Adrenal gland (tissue), 5 donors: ENCODE measurements at regions not wholly inside any gene's neighbourhood (a gene's known extent, or its start where the extent isn't known, plus 50 kb on each side); places are given as distances from the start of the nearest gene placed in this dataset.

ENCODE experiments used
- POLR2A ChIP-seq, 2 donors: fragments of 450-650 bp; IDR thresholded peaks; one replicate each; pipeline ENCODE4 v1.6.1; 2017; ENCODE audit warnings: antibody characterized with exemption in 2 of 2, mild to moderate bottlenecking in 2 of 2, moderate library complexity in 1 of 2
- TF ChIP-seq, protein P1 (sequence below), 6 experiments: fragments of 450-650 bp in 4 of 6; fragments of 200-600 bp in 2 of 6; sonication (generic) in 1 of 6; IDR thresholded peaks; 1 replicate in 5 of 6; 2 replicates in 1 of 6; pipeline versions ENCODE4 v1.5.1 to v1.8.0; 2016 to 2021; ENCODE audit warnings: antibody characterized with exemption in 6 of 6, mild to moderate bottlenecking in 2 of 6, moderate library complexity in 1 of 6
- donor health status: DM: no; HTN: no; CAD: no.

DNA sequence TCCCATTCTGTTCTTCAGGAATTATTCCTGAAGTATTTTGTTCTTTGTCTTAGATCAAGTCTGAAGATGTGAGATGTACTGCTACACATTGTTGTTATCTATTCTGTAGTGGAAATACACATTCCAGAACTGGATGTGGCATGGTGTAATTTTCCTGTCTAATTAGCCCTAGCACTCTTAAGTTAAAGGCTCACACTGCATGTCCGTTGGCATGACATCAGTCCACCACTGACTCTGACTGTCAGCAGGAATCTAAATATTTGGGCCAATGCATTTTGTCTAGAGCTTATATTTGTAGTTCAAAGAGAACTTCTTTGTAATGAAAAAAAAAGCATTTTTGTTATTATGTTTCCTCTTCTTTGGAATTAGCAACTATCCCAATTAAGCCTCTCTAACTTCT, 201.0 kb downstream of the S1PR1 start:
- TF ChIP-seq, protein P1, sequence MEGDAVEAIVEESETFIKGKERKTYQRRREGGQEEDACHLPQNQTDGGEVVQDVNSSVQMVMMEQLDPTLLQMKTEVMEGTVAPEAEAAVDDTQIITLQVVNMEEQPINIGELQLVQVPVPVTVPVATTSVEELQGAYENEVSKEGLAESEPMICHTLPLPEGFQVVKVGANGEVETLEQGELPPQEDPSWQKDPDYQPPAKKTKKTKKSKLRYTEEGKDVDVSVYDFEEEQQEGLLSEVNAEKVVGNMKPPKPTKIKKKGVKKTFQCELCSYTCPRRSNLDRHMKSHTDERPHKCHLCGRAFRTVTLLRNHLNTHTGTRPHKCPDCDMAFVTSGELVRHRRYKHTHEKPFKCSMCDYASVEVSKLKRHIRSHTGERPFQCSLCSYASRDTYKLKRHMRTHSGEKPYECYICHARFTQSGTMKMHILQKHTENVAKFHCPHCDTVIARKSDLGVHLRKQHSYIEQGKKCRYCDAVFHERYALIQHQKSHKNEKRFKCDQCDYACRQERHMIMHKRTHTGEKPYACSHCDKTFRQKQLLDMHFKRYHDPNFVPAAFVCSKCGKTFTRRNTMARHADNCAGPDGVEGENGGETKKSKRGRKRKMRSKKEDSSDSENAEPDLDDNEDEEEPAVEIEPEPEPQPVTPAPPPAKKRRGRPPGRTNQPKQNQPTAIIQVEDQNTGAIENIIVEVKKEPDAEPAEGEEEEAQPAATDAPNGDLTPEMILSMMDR (IDR thresholded peaks at IDR 0.05), result no peak
- TF ChIP-seq POLR2A (IDR thresholded peaks at IDR 0.05), result no peak
